Stimulated activated CD8-positive, alpha-beta memory T cell treated with anti-CD3 and anti-CD28 coated beads, Interleukin-7, amount 100 ng/mL, for 24 hours (primary cell): ENCODE measurements at regions not wholly inside any gene's neighbourhood (a gene's known extent, or its start where the extent isn't known, plus 50 kb on each side); places are given as distances from the start of the nearest gene placed in this dataset.

Experiments
- DNase-seq: peaks from one replicate; pipeline ENCODE4 v3.0.0-alpha.2; 2020; ENCODE audit warnings: low read depth

- no peak for DNase-seq
Observed at GRCh38 chr4:71243091-71243833, 95.6 kb upstream of the SLC4A4 start.

- no peak for DNase-seq
Observed at GRCh38 chr4:71247706-71248105, 91.1 kb upstream of the SLC4A4 start.

GRCh38 chr4:71251261-71251660 is 87.6 kb upstream of the SLC4A4 start:
- DNase-seq: no peak

GRCh38 chr4:71253545-71253944 is 85.3 kb upstream of the SLC4A4 start:
- DNase-seq: no peak

GRCh38 chr4:71254451-71255012 is 84.3 kb upstream of the SLC4A4 start:
- DNase-seq: no peak

- DNase-seq: no peak
Observed at GRCh38 chr4:71255976-71256375, 82.8 kb upstream of the SLC4A4 start.

- DNase-seq: no peak
Observed at GRCh38 chr4:71257761-71258160, 81.1 kb upstream of the SLC4A4 start.

GRCh38 chr4:71258323-71258722 is 80.5 kb upstream of the SLC4A4 start:
- DNase-seq: no peak

- no peak for DNase-seq
Observed at GRCh38 chr4:71259280-71259679, 79.5 kb upstream of the SLC4A4 start.

- no peak for DNase-seq
Observed at GRCh38 chr4:71259911-71260331, 78.9 kb upstream of the SLC4A4 start.

GRCh38 chr4:71260544-71260943 is 78.3 kb upstream of the SLC4A4 start:
- no peak for DNase-seq

- DNase-seq: no peak
Observed at GRCh38 chr4:71261001-71261400, 77.8 kb upstream of the SLC4A4 start.

GRCh38 chr4:71261633-71262121 is 77.1 kb upstream of the SLC4A4 start:
- no peak for DNase-seq

GRCh38 chr4:71262161-71262560 is 76.7 kb upstream of the SLC4A4 start:
- DNase-seq: no peak

GRCh38 chr4:71266090-71266794 is 72.6 kb upstream of the SLC4A4 start:
- no peak for DNase-seq

- DNase-seq: no peak
Observed at GRCh38 chr4:71267244-71267643, 71.6 kb upstream of the SLC4A4 start.

- no peak for DNase-seq
Observed at GRCh38 chr4:71268166-71268565, 70.7 kb upstream of the SLC4A4 start.

GRCh38 chr4:71269233-71269632 is 69.6 kb upstream of the SLC4A4 start:
- DNase-seq: no peak

GRCh38 chr4:71270901-71271300 is 67.9 kb upstream of the SLC4A4 start:
- DNase-seq: no peak

- no peak for DNase-seq
Observed at GRCh38 chr4:71272976-71273375, 65.8 kb upstream of the SLC4A4 start.

GRCh38 chr4:71275004-71275403 is 63.8 kb upstream of the SLC4A4 start:
- no peak for DNase-seq

GRCh38 chr4:71275570-71275969 is 63.2 kb upstream of the SLC4A4 start:
- DNase-seq: no peak

GRCh38 chr4:71277353-71277752 is 61.5 kb upstream of the SLC4A4 start:
- DNase-seq: no peak
